ENCODE measurements at regions not wholly inside any gene's neighbourhood (a gene's known extent, or its start where the extent isn't known, plus 50 kb on each side); places are given as distances from the start of the nearest gene placed in this dataset.

- no peak for DNase-seq
These were observed 163.2 kb upstream of the FAM9B start for GRCh38 chrX:9196961-9197640.

DNA sequence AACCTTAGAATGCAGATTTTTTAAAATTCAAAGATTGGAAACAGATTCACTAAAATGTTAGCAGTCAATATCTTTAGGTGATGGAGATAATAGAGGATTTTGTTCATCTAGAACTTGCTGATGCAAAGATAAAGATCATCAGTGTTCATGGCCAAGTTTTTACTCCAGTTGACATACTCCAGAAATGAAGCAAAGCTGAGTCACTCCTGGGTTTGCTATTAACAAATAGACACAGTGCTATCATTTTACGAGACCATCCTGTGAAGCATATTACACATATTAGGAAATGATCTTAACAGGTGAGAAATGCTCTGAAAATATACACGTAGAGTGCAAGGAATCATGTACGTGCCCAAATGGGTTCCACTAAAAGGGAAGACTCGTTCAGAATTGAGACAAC is 170.6 kb upstream of the FAM9B start:
- DNase-seq, result no peak

GRCh38 chrX:9205599-9206223 is 171.8 kb upstream of the FAM9B start:
- no peak for DNase-seq

GRCh38 chrX:9207142-9207541 is 173.2 kb upstream of the FAM9B start:
- DNase-seq, result no peak

GRCh38 chrX:9211269-9211668 is 177.3 kb upstream of the FAM9B start:
- no peak for DNase-seq

- no peak for DNase-seq
These were observed 187.9 kb upstream of the FAM9B start for GRCh38 chrX:9221781-9222180.

DNA sequence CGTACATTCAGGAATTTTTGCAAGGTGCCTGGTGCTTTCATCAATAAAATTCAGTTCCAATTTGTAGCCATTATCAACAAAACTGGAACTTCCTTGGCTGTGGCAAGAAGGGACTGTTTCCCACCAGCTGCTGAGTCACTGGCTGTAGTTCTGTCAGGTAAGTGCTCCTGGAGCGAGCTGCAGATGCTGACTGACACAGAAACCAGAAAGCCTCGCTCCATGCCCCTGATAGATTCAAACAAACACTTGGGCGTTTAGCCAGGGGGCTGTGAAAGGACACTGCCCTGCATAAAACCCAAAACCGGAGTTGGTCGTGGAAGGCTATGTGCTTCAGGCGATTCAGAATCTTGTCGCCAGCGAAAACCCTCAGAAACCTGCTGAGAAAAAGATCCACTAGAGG is 188.4 kb upstream of the FAM9B start:
- DNase-seq, result no peak

- no peak for DNase-seq
These were observed 193.3 kb upstream of the FAM9B start for GRCh38 chrX:9227276-9227675.

- DNase-seq, result no peak
These were observed 197.6 kb upstream of the FAM9B start for GRCh38 chrX:9231491-9231890.

DNA sequence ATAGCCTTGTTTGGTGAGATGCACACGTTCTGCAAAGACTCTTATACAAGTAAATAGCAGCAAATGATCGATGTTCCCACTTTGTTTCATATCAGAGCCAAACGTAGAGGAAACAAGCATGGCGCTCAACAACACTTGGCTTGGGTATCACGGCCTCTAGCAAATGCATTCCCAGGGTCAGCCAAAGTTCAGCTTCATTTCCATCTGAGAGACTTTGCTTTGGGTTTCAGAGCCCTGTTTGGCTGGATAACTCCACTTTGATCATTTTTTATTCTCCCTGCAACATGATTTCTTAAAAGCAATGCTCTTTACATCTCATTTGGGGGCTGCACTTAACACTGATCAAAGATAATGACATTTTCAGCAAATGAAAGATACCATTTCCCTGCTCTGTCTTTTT is 199.2 kb upstream of the FAM9B start:
- DNase-seq, result no peak

DNA sequence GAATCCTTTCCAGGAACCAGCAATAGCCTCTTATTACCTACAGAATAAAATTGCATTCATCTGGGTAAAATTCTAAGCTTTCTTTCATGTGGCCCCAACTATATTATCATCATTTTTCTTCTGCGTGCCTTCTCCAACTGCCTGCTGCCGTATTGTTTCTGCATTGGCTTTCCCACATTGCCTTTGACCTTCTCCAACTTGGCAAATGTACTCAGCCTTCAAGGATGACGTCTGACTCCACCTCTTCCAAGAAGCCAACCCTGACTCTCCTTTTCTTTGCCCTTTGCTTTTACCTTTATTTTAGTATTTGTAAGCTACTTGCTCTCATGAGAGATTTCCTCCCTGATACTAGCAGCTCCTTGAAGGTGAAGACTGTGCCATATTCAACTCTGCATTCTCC is 200.4 kb upstream of the FAM9B start:
- DNase-seq, result no peak

DNA sequence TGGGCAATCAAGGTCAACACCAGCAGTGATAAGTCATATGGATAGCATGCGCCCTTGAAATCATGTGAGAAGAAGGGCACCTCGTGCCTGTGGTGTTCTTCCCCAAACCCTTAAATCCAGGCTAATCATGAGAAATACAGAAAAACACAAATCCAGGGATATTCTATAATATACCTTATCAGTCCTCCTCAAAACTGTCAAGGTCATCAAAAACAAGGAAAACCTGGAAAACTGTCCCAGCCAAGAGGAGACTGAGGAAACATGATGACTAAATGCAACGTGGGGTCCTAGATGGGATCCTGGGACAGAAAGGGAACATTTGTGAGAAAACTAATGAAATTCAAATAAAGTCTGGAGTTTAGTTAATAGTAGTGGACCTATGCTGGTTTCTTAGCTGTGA is 201.8 kb upstream of the FAM9B start:
- no peak for DNase-seq

DNA sequence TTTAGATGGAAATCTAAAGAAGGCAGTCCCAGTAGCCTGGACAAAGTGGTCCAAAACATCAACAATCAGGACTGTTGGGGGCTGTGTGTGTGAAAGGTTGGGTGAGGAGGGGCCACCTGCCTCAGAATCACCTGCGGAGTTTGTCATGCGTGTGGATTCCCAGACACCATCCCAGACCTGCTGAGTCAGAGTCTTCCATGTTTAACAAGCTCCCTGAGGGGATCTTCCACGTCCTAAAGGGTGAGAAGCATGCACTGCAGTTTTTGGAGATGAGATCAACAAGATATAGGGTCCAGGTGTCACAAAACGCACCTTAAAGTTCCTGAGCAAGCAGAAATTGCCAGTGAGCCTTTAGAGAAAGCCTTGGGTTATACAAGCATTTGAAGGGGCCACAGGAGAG is 207.0 kb upstream of the FAM9B start:
- DNase-seq, result no peak

GRCh38 chrX:9241427-9241826 is 207.5 kb upstream of the FAM9B start:
- DNase-seq, result no peak

DNA sequence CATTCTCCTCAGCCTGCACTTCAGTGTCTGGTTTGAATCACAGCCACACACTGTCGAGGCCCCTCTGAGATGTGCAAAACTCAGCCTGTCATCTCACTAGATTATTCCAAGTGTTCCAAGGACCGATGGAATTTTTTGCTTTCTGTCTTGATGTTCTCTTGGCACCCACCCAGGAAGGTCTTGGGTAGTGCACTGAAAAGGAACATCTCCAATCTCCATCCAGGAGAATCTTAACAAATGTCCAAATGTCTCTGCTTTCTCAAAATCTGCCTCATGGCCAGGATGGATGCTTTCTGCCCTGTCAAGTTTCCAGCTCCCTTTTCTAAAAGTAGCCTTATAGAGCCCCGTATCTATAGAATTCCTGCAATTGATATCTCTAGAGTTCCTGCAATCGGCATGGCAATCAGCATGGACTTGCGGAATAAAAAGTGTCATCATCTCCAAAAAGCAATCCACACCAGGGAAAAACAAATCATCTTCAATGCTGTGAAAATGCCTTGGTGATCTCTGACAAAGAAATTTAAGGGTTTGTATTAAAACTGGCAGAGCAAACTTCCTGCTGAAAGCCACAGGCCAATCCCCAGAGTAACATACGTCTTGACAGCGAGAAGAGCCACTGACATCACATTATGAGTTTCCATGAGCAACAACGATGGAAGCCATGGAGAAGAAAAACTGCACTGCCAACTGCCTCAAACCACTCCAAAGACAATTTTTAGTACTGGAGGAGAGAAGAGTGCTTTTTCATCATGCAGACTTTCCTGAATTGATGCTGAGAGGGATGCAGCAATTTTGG is 215.3 kb upstream of the FAM9B start:
- DNase-seq, result no peak

GRCh38 chrX:9252182-9252581 is 212.7 kb upstream of the TBL1X start:
- DNase-seq, result no peak

GRCh38 chrX:9253211-9253610 is 211.6 kb upstream of the TBL1X start:
- no peak for DNase-seq

DNA sequence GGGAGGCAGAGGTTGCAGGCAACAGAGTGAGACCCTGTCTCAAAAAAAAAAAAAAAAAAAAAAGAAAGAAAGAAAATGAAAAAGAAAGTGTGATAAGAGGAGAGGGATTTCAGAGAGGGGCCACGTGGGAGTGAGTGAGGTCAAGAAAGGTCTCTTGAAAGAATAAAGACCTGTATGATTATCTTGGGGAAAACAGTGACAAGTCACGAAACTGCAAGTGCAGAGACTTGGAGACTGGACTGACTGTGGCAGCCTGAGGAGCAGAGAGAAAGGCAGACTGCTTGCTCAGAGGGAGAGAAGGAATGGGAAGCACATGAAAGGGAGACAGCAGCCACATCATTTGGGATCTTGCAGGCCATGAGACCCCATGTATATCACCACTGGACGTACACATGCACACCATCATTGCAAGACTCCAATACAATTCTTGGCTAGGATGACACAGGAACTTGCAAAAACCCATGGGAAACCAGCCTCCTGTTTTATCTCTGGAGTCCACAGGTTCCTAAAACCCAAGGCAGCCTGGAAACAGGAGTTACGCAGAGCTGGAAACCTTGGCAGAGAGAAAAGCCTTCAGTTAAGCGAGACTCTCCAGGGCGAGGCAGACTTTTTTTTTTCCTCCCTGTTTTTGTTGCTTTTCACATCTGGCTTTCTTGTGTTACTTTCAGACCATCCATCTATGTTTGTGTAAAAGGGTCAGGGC is 207.0 kb upstream of the TBL1X start:
- DNase-seq, result no peak

DNA sequence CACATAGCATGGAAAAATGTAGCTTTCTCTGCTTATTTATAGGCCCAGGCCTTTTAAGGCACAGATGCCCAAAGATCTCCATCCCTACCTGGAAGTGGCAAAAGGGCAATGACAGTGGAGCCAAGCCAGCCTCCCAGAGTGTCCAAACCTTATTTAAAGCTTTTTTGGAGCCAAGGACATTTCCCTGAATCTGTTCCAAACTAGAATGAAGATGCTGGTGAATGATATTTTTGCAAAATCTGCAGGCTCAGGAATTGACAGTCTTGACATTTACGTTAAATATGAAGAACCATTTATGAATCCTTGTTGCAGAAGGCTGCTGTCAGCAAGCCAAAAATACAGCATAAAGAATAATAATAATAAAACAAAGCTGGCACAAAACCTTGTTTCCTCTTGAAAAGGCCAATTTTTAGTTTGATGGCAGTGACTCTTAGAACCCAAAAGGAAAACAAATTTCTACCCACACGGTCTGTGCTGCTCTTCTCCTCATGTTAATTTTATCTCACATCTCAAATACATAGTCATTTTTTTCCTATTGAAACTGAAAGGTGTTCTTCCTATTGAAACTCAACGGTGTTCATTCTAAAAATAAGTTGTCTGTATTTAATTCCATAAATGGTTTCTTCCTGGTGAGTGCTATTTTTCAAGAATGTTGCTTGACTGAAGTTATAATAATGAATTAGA is 206.3 kb upstream of the TBL1X start:
- no peak for DNase-seq

GRCh38 chrX:9260603-9261002 is 204.3 kb upstream of the TBL1X start:
- DNase-seq, result no peak

DNA sequence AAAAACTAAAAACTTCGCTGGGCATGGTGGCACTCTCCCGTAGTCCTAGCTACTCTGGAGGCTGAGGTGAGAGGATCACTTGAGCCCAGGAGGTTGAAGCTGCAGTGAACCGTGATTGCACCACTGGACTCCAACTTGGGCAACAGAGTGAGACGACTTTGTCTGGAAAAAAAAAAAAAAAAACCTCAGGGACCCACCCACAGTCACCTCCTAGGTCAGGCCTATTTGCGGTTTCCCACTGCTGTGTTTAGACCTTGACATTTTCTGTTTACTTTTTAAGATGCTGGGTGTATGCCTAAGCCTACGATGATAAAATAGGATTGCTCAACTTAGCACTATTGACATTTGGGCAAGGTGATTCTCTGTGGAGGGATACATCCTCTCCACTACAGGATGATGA is 197.4 kb upstream of the TBL1X start:
- DNase-seq, result no peak

GRCh38 chrX:9269134-9269533 is 195.7 kb upstream of the TBL1X start:
- no peak for DNase-seq

All from CD4-positive, alpha-beta T cell treated with Interleukin-1 beta for 1 hour (primary cell).